ENCODE measurements at regions not wholly inside any gene's neighbourhood (a gene's known extent, or its start where the extent isn't known, plus 50 kb on each side); places are given as distances from the start of the nearest gene placed in this dataset.

DNA sequence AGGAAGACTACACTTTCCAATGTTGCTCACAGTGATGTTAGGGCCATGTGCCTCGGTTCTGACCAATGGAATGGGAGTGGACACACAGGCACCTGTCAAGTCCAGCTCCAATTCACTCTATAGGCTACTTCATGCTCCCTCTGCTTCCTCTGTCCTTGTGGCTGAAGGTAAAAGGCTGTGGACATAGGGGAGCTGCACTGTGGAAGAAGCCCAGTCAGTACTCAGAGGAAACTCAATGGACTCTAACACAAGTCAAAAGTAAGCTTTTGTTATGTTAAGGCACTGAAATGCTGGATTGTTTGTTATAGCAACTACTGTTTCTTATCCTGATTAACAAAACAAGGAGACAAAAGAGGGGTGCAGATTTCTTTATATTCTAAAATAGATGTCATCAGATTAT is 278.2 kb downstream of the BCL11B start:
- 0% methylated on average over 1 of the region's 1 CpG for WGBS (ENCODE audit: low lambda C conversion rate)
- FAIRE-seq (no peak), ATAC-seq (no peak), DNase-seq (ENCODE audit: low spot score) (no peak)
- in situ Hi-C loops (cut with HindIII; ENCODE audit: extremely low pct_ligation_motif_present, low pct_unique_long_range_greater_than_20kb) = no loop called here
- Histone ChIP-seq H4K20me1 (ENCODE audit: insufficient read depth, low read length) (no peaks in the 10 kb centered on the region), H3K27me3 (ENCODE audit: control insufficient read depth in 1 of 2, insufficient read depth in 2 of 2, low read length in 2 of 2) (no peaks in the 10 kb centered on the region), H2AFZ (ENCODE audit: low read length) (no peak overlapping the region), H3K79me2 (ENCODE audit: insufficient read depth, low read length) (no peaks in the 10 kb centered on the region), H3K4me1 (ENCODE audit: insufficient read depth, low read length) (no peaks in the 10 kb centered on the region), H3K36me3 (replicated peaks in 1 of 2; ENCODE audit: control insufficient read depth in 1 of 2, insufficient read depth in 2 of 2, low read length in 2 of 2) (no peaks in the 10 kb centered on the region), H3K9ac (ENCODE audit: insufficient read depth, low read depth, low read length) (no peak overlapping the region), H3K4me3 (replicated peaks in 1 of 3; ENCODE audit: insufficient read depth in 1 of 3, low read depth in 2 of 3, low read length in 3 of 3) (no peak overlapping the region), H3K9me3 (ENCODE audit: low read length) (no peaks in the 10 kb centered on the region), H3K27ac (ENCODE audit: extremely low read length, insufficient read depth, low read length) (no peak overlapping the region), H3K4me2 (ENCODE audit: low read depth, low read length) (no peak overlapping the region)
- no peak for TF ChIP-seq NCOA1 (CRISPR knock-in tag; IDR thresholded peaks at IDR 0.05)
- no peak for TF ChIP-seq ZKSCAN1 (IDR thresholded peaks at IDR 0.05; ENCODE audit: low read length)
- no peak for TF ChIP-seq ZNF558 (CRISPR knock-in tag; IDR thresholded peaks at IDR 0.05; ENCODE audit: borderline replicate concordance)
- no peak for TF ChIP-seq MEIS2 (CRISPR knock-in tag; IDR thresholded peaks at IDR 0.05)
- no peak for TF ChIP-seq AGO1 (IDR thresholded peaks at IDR 0.05; ENCODE audit: low read depth, low read length, poor library complexity, severe bottlenecking)
- no peak for TF ChIP-seq RORA (CRISPR knock-in tag; IDR thresholded peaks at IDR 0.05)
- no peak for TF ChIP-seq ZNF484 (CRISPR knock-in tag; IDR thresholded peaks at IDR 0.05; ENCODE audit: borderline replicate concordance, low read depth)
- TF ChIP-seq ZNF17 (CRISPR knock-in tag; IDR thresholded peaks at IDR 0.05) = no peak
- no peak for TF ChIP-seq DR1 (CRISPR knock-in tag; IDR thresholded peaks at IDR 0.05)
- TF ChIP-seq, protein P1, sequence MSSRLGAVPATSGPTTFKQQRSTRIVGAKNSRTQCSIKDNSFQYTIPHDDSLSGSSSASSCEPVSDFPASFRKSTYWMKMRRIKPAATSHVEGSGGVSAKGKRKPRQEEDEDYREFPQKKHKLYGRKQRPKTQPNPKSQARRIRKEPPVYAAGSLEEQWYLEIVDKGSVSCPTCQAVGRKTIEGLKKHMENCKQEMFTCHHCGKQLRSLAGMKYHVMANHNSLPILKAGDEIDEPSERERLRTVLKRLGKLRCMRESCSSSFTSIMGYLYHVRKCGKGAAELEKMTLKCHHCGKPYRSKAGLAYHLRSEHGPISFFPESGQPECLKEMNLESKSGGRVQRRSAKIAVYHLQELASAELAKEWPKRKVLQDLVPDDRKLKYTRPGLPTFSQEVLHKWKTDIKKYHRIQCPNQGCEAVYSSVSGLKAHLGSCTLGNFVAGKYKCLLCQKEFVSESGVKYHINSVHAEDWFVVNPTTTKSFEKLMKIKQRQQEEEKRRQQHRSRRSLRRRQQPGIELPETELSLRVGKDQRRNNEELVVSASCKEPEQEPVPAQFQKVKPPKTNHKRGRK (CRISPR knock-in tag; IDR thresholded peaks at IDR 0.05) = no peak
- TF ChIP-seq, protein P2, sequence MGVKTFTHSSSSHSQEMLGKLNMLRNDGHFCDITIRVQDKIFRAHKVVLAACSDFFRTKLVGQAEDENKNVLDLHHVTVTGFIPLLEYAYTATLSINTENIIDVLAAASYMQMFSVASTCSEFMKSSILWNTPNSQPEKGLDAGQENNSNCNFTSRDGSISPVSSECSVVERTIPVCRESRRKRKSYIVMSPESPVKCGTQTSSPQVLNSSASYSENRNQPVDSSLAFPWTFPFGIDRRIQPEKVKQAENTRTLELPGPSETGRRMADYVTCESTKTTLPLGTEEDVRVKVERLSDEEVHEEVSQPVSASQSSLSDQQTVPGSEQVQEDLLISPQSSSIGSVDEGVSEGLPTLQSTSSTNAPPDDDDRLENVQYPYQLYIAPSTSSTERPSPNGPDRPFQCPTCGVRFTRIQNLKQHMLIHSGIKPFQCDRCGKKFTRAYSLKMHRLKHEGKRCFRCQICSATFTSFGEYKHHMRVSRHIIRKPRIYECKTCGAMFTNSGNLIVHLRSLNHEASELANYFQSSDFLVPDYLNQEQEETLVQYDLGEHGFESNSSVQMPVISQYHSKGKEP (CRISPR knock-in tag; IDR thresholded peaks at IDR 0.05) = no peak
- TF ChIP-seq ZNF225 (CRISPR knock-in tag; IDR thresholded peaks at IDR 0.05) = no peak
- ChIA-PET CTCF (ENCODE audit: low intra/inter-chr PET ratio, low total read pairs) (no interaction called here), POLR2A (no interaction called here)
- no TSS peak for BruUV-seq (replicated peaks)
- intact Hi-C loops (cut with micrococcal nuclease; ENCODE audit: unreplicated experiment) = no loop called here

All from HepG2 (cell line).